ENCODE measurements at regions not wholly inside any gene's neighbourhood (a gene's known extent, or its start where the extent isn't known, plus 50 kb on each side); places are given as distances from the start of the nearest gene placed in this dataset.

- TF ChIP-seq POLR2A (IDR thresholded peaks at IDR 0.05) (no peak), CTCF (IDR thresholded peaks at IDR 0.05) (no peak), POLR2AphosphoS5 (IDR thresholded peaks at IDR 0.05) (no peak)
These were observed 276.6 kb upstream of the TBL1XR1 start for GRCh38 chr3:177473903-177474302.

All from breast epithelium (tissue), 3 donors.